ENCODE measurements at regions not wholly inside any gene's neighbourhood (a gene's known extent, or its start where the extent isn't known, plus 50 kb on each side); places are given as distances from the start of the nearest gene placed in this dataset.

- Histone ChIP-seq H3K27ac (no peak overlapping the region), H3K27me3 (no peaks in the 10 kb centered on the region), H3K4me1 (no peaks in the 10 kb centered on the region), H3K9me3 (no peaks in the 10 kb centered on the region), H3K36me3 (no peaks in the 10 kb centered on the region), H3K4me3 (no peak overlapping the region)
- TF ChIP-seq POLR2AphosphoS5 (IDR thresholded peaks at IDR 0.05; ENCODE audit: insufficient read depth in 1 of 2, low read depth in 1 of 2) (no peak), CTCF (IDR thresholded peaks at IDR 0.05) (no peak), POLR2A (IDR thresholded peaks at IDR 0.05) (no peak)
- no peak for DNase-seq (ENCODE audit: extremely low spot score in 2 of 2)
- intact Hi-C loops (cut with DNase I) = no loop called here
These were observed 62.6 kb downstream of the ZIC1 start for GRCh38 chr3:147471741-147472140.

- H3K27ac ChIP-seq = no peak overlapping the region
- intact Hi-C loops (cut with DNase I) = no loop called here
- no peaks in the 10 kb centered on the region for H3K27me3 ChIP-seq
- no peak overlapping the region for H3K4me3 ChIP-seq
- H3K4me1 ChIP-seq = no peaks in the 10 kb centered on the region
- H3K36me3 ChIP-seq = no peaks in the 10 kb centered on the region
- DNase-seq (ENCODE audit: extremely low spot score in 2 of 2) = no peak
- no peaks in the 10 kb centered on the region for H3K9me3 ChIP-seq
- TF ChIP-seq CTCF (IDR thresholded peaks at IDR 0.05) = no peak
- no peak for TF ChIP-seq POLR2AphosphoS5 (IDR thresholded peaks at IDR 0.05; ENCODE audit: insufficient read depth in 1 of 2, low read depth in 1 of 2)
- TF ChIP-seq POLR2A (IDR thresholded peaks at IDR 0.05) = no peak
These were observed 63.7 kb downstream of the ZIC1 start for GRCh38 chr3:147472846-147473245.

- no peaks in the 10 kb centered on the region for H3K4me1 ChIP-seq
- TF ChIP-seq POLR2A (IDR thresholded peaks at IDR 0.05) = no peak
- no peak for TF ChIP-seq POLR2AphosphoS5 (IDR thresholded peaks at IDR 0.05; ENCODE audit: insufficient read depth in 1 of 2, low read depth in 1 of 2)
- TF ChIP-seq CTCF (IDR thresholded peaks at IDR 0.05) = no peak
- no peak overlapping the region for H3K4me3 ChIP-seq
- no peaks in the 10 kb centered on the region for H3K36me3 ChIP-seq
- H3K9me3 ChIP-seq = no peaks in the 10 kb centered on the region
- intact Hi-C loops (cut with DNase I) = no loop called here
- H3K27me3 ChIP-seq = no peaks in the 10 kb centered on the region
- no peak overlapping the region for H3K27ac ChIP-seq
- DNase-seq (ENCODE audit: extremely low spot score in 2 of 2) = no peak
These were observed 74.0 kb downstream of the ZIC1 start for GRCh38 chr3:147483145-147483544.

- no peak overlapping the region for H3K4me3 ChIP-seq
- no peak overlapping the region for H3K27ac ChIP-seq
- H3K36me3 ChIP-seq = no peaks in the 10 kb centered on the region
- intact Hi-C loops (cut with DNase I) = no loop called here
- no peak for DNase-seq (ENCODE audit: extremely low spot score in 2 of 2)
- no peaks in the 10 kb centered on the region for H3K27me3 ChIP-seq
- TF ChIP-seq CTCF (IDR thresholded peaks at IDR 0.05) = no peak
- H3K4me1 ChIP-seq = no peaks in the 10 kb centered on the region
- no peaks in the 10 kb centered on the region for H3K9me3 ChIP-seq
These were observed 74.4 kb downstream of the ZIC1 start for GRCh38 chr3:147483578-147483977.

GRCh38 chr3:147493065-147493464, 83.9 kb downstream of the ZIC1 start:
- Histone ChIP-seq H3K4me1 (no peaks in the 10 kb centered on the region), H3K27ac (no peak overlapping the region), H3K27me3 (no peaks in the 10 kb centered on the region), H3K36me3 (no peaks in the 10 kb centered on the region), H3K4me3 (no peak overlapping the region), H3K9me3 (no peaks in the 10 kb centered on the region)
- DNase-seq (ENCODE audit: extremely low spot score in 2 of 2) = no peak
- intact Hi-C loops (cut with DNase I) = no loop called here
- TF ChIP-seq POLR2A (IDR thresholded peaks at IDR 0.05) (no peak), POLR2AphosphoS5 (IDR thresholded peaks at IDR 0.05; ENCODE audit: insufficient read depth in 1 of 2, low read depth in 1 of 2) (no peak), CTCF (IDR thresholded peaks at IDR 0.05) (no peak)
